Endothelial cell of umbilical vein (primary cell): ENCODE measurements at regions not wholly inside any gene's neighbourhood (a gene's known extent, or its start where the extent isn't known, plus 50 kb on each side); places are given as distances from the start of the nearest gene placed in this dataset.

ENCODE experiments used
- BruUV-seq: library from RNA; stranded (reverse); fragments of 400-500 nt; replicated peaks from 2 replicates; lab custom pipeline; 2021; lab: Mats Ljungman, UMichigan
- CTCF ChIA-PET: fragments of 300-600, 350-600 bp; sonication (Branson Sonifier 250); formaldehyde crosslinking; loops from one replicate; lab custom pipeline; 2021; ENCODE audit warnings: antibody characterized with exemption, inconsistent platforms; lab: Charles Lee
- POLR2A ChIA-PET: fragments of 300-600, 350-600 bp; sonication (Branson Sonifier 250); formaldehyde crosslinking; loops from one replicate; lab custom pipeline; 2021; ENCODE audit warnings: antibody characterized with exemption, inconsistent platforms; lab: Charles Lee
- DNase-seq: peaks from one replicate; pipeline ENCODE4 v3.0.0-alpha.2; 2011; ENCODE audit warnings: low read depth, low spot score
- FAIRE-seq: peaks from 2 replicates; lab custom pipeline; 2011; peaks lifted over from hg19 to GRCh38; lab: Jason Lieb, UNC
- H2AFZ ChIP-seq: 2 replicates; pipeline ENCODE4 v1.6.0; 2012; ENCODE audit warnings: low read depth, low read length, control low read depth, inconsistent platforms
- H3K27ac ChIP-seq: 2 replicates; pipeline ENCODE4 v1.5.1; 2011; ENCODE audit warnings: low read depth, mild to moderate bottlenecking, control low read depth, low read length, moderate library complexity; ENCODE audit not compliant: insufficient read depth
- H3K27me3 ChIP-seq, 2 experiments: 2 replicates each; pipeline versions ENCODE4 v1.6.0 to v1.6.1; 2011; ENCODE audit warnings: low read length in 2 of 2, mixed read lengths in 1 of 2; ENCODE audit not compliant: control insufficient read depth in 2 of 2, insufficient read depth in 2 of 2
- H3K36me3 ChIP-seq, 2 experiments: 2 replicates in 1 of 2; 3 replicates in 1 of 2; pipeline ENCODE4 v1.5.1; 2011; ENCODE audit warnings: low read length in 2 of 2, mild to moderate bottlenecking in 1 of 2, moderate library complexity in 1 of 2; ENCODE audit not compliant: control insufficient read depth in 2 of 2, insufficient read depth in 2 of 2; ENCODE audit errors: extremely low read depth in 1 of 2
- H3K4me1 ChIP-seq: 3 replicates; pipeline ENCODE4 v1.5.1; 2011; ENCODE audit warnings: mild to moderate bottlenecking, low read length; ENCODE audit not compliant: control insufficient read depth, insufficient read depth; ENCODE audit errors: extremely low read depth
- H3K4me2 ChIP-seq: 2 replicates; pipeline ENCODE4 v1.6.1; 2011; ENCODE audit warnings: low read length, control low read depth, mixed read lengths; ENCODE audit not compliant: insufficient read depth
- H3K4me3 ChIP-seq, 3 experiments: fragments of 200-600 bp in 1 of 3; sonication (generic), shearing (Covaris generic) in 1 of 3; replicated peaks in 1 of 3; 2 replicates each; pipeline ENCODE4 v1.5.1; 2011 to 2016; ENCODE audit warnings: control low read depth in 3 of 3, low read length in 3 of 3, mild to moderate bottlenecking in 2 of 3, inconsistent platforms in 1 of 3, low read depth in 1 of 3, moderate library complexity in 1 of 3; ENCODE audit not compliant: insufficient read depth in 1 of 3
- H3K79me2 ChIP-seq: 2 replicates; pipeline ENCODE4 v1.6.0; 2012; ENCODE audit warnings: low read length, inconsistent platforms; ENCODE audit not compliant: control insufficient read depth, insufficient read depth
- H3K9ac ChIP-seq: replicated peaks from 2 replicates; pipeline ENCODE3; 2011; ENCODE audit warnings: low read length, control low read depth; ENCODE audit not compliant: insufficient read depth; ENCODE audit errors: extremely low read depth
- H3K9me1 ChIP-seq: replicated peaks from 3 replicates; pipeline ENCODE4 v1.6.0; 2011; ENCODE audit warnings: mild to moderate bottlenecking, low read length; ENCODE audit not compliant: control insufficient read depth, insufficient read depth; ENCODE audit errors: extremely low read depth
- H3K9me3 ChIP-seq: replicated peaks from 2 replicates; pipeline ENCODE4 v1.5.1; 2012; ENCODE audit warnings: low read length, inconsistent platforms; ENCODE audit not compliant: control insufficient read depth, insufficient read depth
- H4K20me1 ChIP-seq: replicated peaks from 2 replicates; pipeline ENCODE3; 2011; ENCODE audit warnings: mild to moderate bottlenecking, low read length; ENCODE audit not compliant: control insufficient read depth, insufficient read depth; ENCODE audit errors: extremely low read depth
- CTCF ChIP-seq, 2 donors: IDR thresholded peaks; 1 replicate in 1 of 2; 2 replicates in 1 of 2; pipeline ENCODE4 v1.5.1; 2011; ENCODE audit warnings: low read length in 2 of 2, mild to moderate bottlenecking in 2 of 2, moderate library complexity in 2 of 2, control low read depth in 1 of 2, inconsistent platforms in 1 of 2, low read depth in 1 of 2; ENCODE audit not compliant: insufficient read depth in 1 of 2; ENCODE audit errors: extremely low read depth in 1 of 2
- EZH2 ChIP-seq: IDR thresholded peaks from 2 replicates; pipeline ENCODE4 v1.6.1; 2012; ENCODE audit warnings: borderline replicate concordance, low read depth, mild to moderate bottlenecking, moderate library complexity, low read length, inconsistent platforms; ENCODE audit not compliant: severe bottlenecking
- GATA2 ChIP-seq: IDR thresholded peaks from 2 replicates; pipeline ENCODE4 v1.7.0; 2011; ENCODE audit warnings: low read depth, mild to moderate bottlenecking, moderate library complexity, mixed read lengths, low read length; ENCODE audit not compliant: insufficient read length, insufficient read depth
- JUN ChIP-seq: IDR thresholded peaks from 2 replicates; pipeline ENCODE4 v1.6.1; 2011; ENCODE audit warnings: borderline replicate concordance, low read depth; ENCODE audit not compliant: insufficient read length, insufficient read depth
- MAX ChIP-seq: IDR thresholded peaks from 2 replicates; pipeline ENCODE4 v1.6.1; 2011; ENCODE audit not compliant: insufficient read depth, insufficient read length
- MYC ChIP-seq: IDR thresholded peaks from one replicate; pipeline ENCODE4 v1.6.1; 2011; ENCODE audit warnings: mild to moderate bottlenecking, low read depth, low read length
- POLR2AphosphoS5 ChIP-seq: IDR thresholded peaks from 2 replicates; pipeline ENCODE4 v1.6.1; 2012; ENCODE audit warnings: low read depth, mild to moderate bottlenecking, control low read depth, low read length, moderate library complexity; ENCODE audit not compliant: insufficient read depth
- dilution Hi-C: fragments of 300-500 bp; cut with MboI; formaldehyde crosslinking; loops from one replicate; pipeline ENCODE4 v1.15.0; 2019; ENCODE audit warnings: low sequenced_read_pairs; ENCODE audit not compliant: extremely low pct_ligation_motif_present
- intact Hi-C: fragments of 100-400 bp; cut with micrococcal nuclease; formaldehyde crosslinking; loops from one replicate; pipeline ENCODE4 v1.10.0; 2022

GRCh38 chr2:226307487-226308322 lies 491.9 kb downstream of the IRS1 start:
- no peak overlapping the region for H3K4me2 ChIP-seq
- FAIRE-seq (no peak), DNase-seq (no peak)
- no peak for TF ChIP-seq MYC
- H4K20me1 ChIP-seq = no peaks in the 10 kb centered on the region
- no peak overlapping the region for H2AFZ ChIP-seq
- H3K27ac ChIP-seq = no peak overlapping the region
- no peak overlapping the region for H3K4me3 ChIP-seq
- no peaks in the 10 kb centered on the region for H3K36me3 ChIP-seq
- intact Hi-C loops (no loop called here), dilution Hi-C loops (no loop called here)
- H3K9me1 ChIP-seq = no peaks in the 10 kb centered on the region
- H3K27me3 ChIP-seq = no peaks in the 10 kb centered on the region
- POLR2A ChIA-PET = no interaction called here
- no TSS peak for BruUV-seq
- H3K79me2 ChIP-seq = no peaks in the 10 kb centered on the region
- no peaks in the 10 kb centered on the region for H3K4me1 ChIP-seq
- peaks cover 2% of the 10 kb centered on the region for H3K9me3 ChIP-seq
- no peak overlapping the region for H3K9ac ChIP-seq
- CTCF ChIA-PET = no interaction called here

- intact Hi-C loops = no loop called here
- POLR2A ChIA-PET = no interaction called here
Observed at GRCh38 chr2:226306969-226307368, 492.7 kb downstream of the IRS1 start.

More at GRCh38 chr2:226306969-226307368, 492.7 kb downstream of the IRS1 start:
- peaks cover 2% of the 10 kb centered on the region for H3K9me3 ChIP-seq
- DNase-seq (no peak), FAIRE-seq (no peak)
- dilution Hi-C loops = no loop called here
- H3K4me2 ChIP-seq = no peak overlapping the region
- CTCF ChIA-PET = no interaction called here
- TF ChIP-seq MAX = no peak
- TF ChIP-seq CTCF (IDR thresholded peaks at IDR 0.05; ENCODE audit: extremely low read depth in 1 of 2, insufficient read depth in 1 of 2, low read depth in 1 of 2, low read length in 2 of 2) = no peak
- no peak for TF ChIP-seq JUN
- TF ChIP-seq EZH2 = no peak
- TF ChIP-seq POLR2AphosphoS5 = no peak
- TF ChIP-seq GATA2 = no peak
- no peak overlapping the region for H3K9ac ChIP-seq
- BruUV-seq = no TSS peak
- H2AFZ ChIP-seq = no peak overlapping the region
- H3K27ac ChIP-seq = no peak overlapping the region
- H3K36me3 ChIP-seq = no peaks in the 10 kb centered on the region
- H3K79me2 ChIP-seq = no peaks in the 10 kb centered on the region
- H4K20me1 ChIP-seq = no peaks in the 10 kb centered on the region
- H3K4me3 ChIP-seq = no peak overlapping the region
- no peaks in the 10 kb centered on the region for H3K27me3 ChIP-seq
- no peaks in the 10 kb centered on the region for H3K9me1 ChIP-seq
- H3K4me1 ChIP-seq = no peaks in the 10 kb centered on the region
